Ishikawa (cell line): ENCODE measurements at regions not wholly inside any gene's neighbourhood (a gene's known extent, or its start where the extent isn't known, plus 50 kb on each side); places are given as distances from the start of the nearest gene placed in this dataset.

ENCODE experiments used
- CEBPB ChIP-seq: IDR thresholded peaks from 2 replicates; pipeline ENCODE4 v1.6.1; 2012
- CREB1 ChIP-seq: IDR thresholded peaks from 2 replicates; pipeline ENCODE4 v1.6.1; 2012; ENCODE audit warnings: low read depth
- EGR1 ChIP-seq: IDR thresholded peaks from 2 replicates; pipeline ENCODE4 v1.6.1; 2012
- EP300 ChIP-seq: IDR thresholded peaks from 2 replicates; pipeline ENCODE4 v1.6.1; 2012; ENCODE audit warnings: borderline replicate concordance
- FOXM1 ChIP-seq: IDR thresholded peaks from 2 replicates; pipeline ENCODE4 v1.6.1; 2012; ENCODE audit warnings: low read depth, borderline replicate concordance
- MAX ChIP-seq: IDR thresholded peaks from 2 replicates; pipeline ENCODE4 v1.6.1; 2012
- NFIC ChIP-seq: IDR thresholded peaks from 2 replicates; pipeline ENCODE4 v1.6.1; 2012
- RAD21 ChIP-seq: IDR thresholded peaks from 2 replicates; pipeline ENCODE4 v1.6.1; 2012; ENCODE audit warnings: low read depth
- REST ChIP-seq: IDR thresholded peaks from 2 replicates; pipeline ENCODE4 v1.6.1; 2012; ENCODE audit warnings: low read depth, mild to moderate bottlenecking
- TAF1 ChIP-seq: IDR thresholded peaks from 2 replicates; pipeline ENCODE4 v1.6.1; 2012; ENCODE audit warnings: low read depth, mild to moderate bottlenecking
- TCF12 ChIP-seq: IDR thresholded peaks from 2 replicates; pipeline ENCODE4 v1.6.1; 2012; ENCODE audit warnings: low read depth
- TEAD4 ChIP-seq: IDR thresholded peaks from 2 replicates; pipeline ENCODE4 v1.6.1; 2012
- USF1 ChIP-seq: IDR thresholded peaks from 2 replicates; pipeline ENCODE4 v1.6.1; 2012
- YY1 ChIP-seq: IDR thresholded peaks from 2 replicates; pipeline ENCODE4 v1.6.1; 2012; ENCODE audit warnings: low read depth
- ZBTB7A ChIP-seq: IDR thresholded peaks from 2 replicates; pipeline ENCODE4 v1.6.1; 2012; ENCODE audit warnings: low read depth

GRCh38 chr3:77889616-77890015, 849.7 kb downstream of the ROBO2 start:
- no peak for TF ChIP-seq TCF12
- TF ChIP-seq RAD21 = no peak
- TF ChIP-seq CEBPB = no peak
- TF ChIP-seq EP300 = no peak
- no peak for TF ChIP-seq TEAD4
- no peak for TF ChIP-seq EGR1
- no peak for TF ChIP-seq ZBTB7A
- no peak for TF ChIP-seq YY1
- TF ChIP-seq MAX = no peak
- no peak for TF ChIP-seq USF1
- no peak for TF ChIP-seq NFIC
- TF ChIP-seq REST = no peak
- no peak for TF ChIP-seq CREB1
- no peak for TF ChIP-seq FOXM1
- TF ChIP-seq TAF1 = no peak

- TF ChIP-seq EP300 (no peak), CEBPB (no peak), NFIC (no peak), TEAD4 (no peak), TCF12 (no peak), EGR1 (no peak), ZBTB7A (no peak), CREB1 (no peak), MAX (no peak), FOXM1 (no peak), REST (no peak), YY1 (no peak), USF1 (no peak), TAF1 (no peak), RAD21 (no peak)
Measured at GRCh38 chr3:77898621-77899020, 858.7 kb downstream of the ROBO2 start.

GRCh38 chr3:77902675-77903074, 862.8 kb downstream of the ROBO2 start:
- TF ChIP-seq FOXM1 (no peak), EP300 (no peak), TEAD4 (no peak), NFIC (no peak), ZBTB7A (no peak), CEBPB (no peak), EGR1 (no peak), YY1 (no peak), USF1 (no peak), RAD21 (no peak)

- TF ChIP-seq YY1 (no peak), CREB1 (no peak), TCF12 (no peak), ZBTB7A (no peak), USF1 (no peak), TEAD4 (no peak), NFIC (no peak), EGR1 (no peak), EP300 (no peak), REST (no peak), MAX (no peak), TAF1 (no peak), RAD21 (no peak), CEBPB (no peak)
Measured at GRCh38 chr3:77906102-77906709, 866.3 kb downstream of the ROBO2 start.
